ENCODE measurements at regions not wholly inside any gene's neighbourhood (a gene's known extent, or its start where the extent isn't known, plus 50 kb on each side); places are given as distances from the start of the nearest gene placed in this dataset.
"Not testable (repeated sequence)": the region's sequence is repeated elsewhere in the genome, so short reads cannot be mapped to it uniquely, and the experiment has no call there.

DNA sequence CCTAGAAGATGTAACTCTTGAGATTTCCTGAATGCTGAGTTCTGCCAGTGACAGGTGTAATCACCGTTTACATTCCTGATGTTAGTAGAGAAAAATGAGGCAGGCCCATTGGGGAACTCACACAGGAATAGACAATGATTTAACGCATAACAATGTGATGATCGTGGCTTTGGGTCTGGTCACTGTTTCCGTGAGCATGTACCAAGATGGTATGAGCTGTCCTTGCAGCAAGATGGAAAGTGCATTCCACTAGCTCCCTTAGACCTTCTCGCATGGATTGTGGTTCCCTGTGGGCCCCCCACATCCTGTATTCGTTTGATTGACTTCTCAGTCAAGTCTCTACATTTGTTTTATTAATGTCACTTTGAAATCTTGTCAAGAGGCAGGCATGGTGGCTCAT lies 124.0 kb upstream of the DAP start:
- no peak overlapping the region for H3K4me2 ChIP-seq (ENCODE audit: low read length)
- BruUV-seq (replicated peaks), result no TSS peak
- no peaks in the 10 kb centered on the region for H3K9me3 ChIP-seq (ENCODE audit: low read length)
- ChIA-PET POLR2A (interaction anchor here (0.5 to 0.7 kb wide), 2 partner anchors 1520 to 1826 kb away, joined by 3 to 5 read pairs; no protein-coding TSS in a partner anchor), CTCF (ENCODE audit: unreplicated experiment) (no interaction called here)
- H2AFZ ChIP-seq (ENCODE audit: low read length), result no peak overlapping the region
- no peaks in the 10 kb centered on the region for H3K36me3 ChIP-seq (ENCODE audit: insufficient read depth, low read length)
- intact Hi-C loops (cut with micrococcal nuclease; ENCODE audit: unreplicated experiment), result no loop called here
- no peaks in the 10 kb centered on the region for H3K9me2 ChIP-seq (ENCODE audit: insufficient read depth, low read length)
- no peaks in the 10 kb centered on the region for H4K20me1 ChIP-seq (ENCODE audit: insufficient read depth, low read length)
- H3K27ac ChIP-seq (ENCODE audit: low read depth, low read length, poor library complexity, severe bottlenecking), result no peak overlapping the region
- TF ChIP-seq, protein P1, sequence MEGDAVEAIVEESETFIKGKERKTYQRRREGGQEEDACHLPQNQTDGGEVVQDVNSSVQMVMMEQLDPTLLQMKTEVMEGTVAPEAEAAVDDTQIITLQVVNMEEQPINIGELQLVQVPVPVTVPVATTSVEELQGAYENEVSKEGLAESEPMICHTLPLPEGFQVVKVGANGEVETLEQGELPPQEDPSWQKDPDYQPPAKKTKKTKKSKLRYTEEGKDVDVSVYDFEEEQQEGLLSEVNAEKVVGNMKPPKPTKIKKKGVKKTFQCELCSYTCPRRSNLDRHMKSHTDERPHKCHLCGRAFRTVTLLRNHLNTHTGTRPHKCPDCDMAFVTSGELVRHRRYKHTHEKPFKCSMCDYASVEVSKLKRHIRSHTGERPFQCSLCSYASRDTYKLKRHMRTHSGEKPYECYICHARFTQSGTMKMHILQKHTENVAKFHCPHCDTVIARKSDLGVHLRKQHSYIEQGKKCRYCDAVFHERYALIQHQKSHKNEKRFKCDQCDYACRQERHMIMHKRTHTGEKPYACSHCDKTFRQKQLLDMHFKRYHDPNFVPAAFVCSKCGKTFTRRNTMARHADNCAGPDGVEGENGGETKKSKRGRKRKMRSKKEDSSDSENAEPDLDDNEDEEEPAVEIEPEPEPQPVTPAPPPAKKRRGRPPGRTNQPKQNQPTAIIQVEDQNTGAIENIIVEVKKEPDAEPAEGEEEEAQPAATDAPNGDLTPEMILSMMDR (conservative IDR thresholded peaks at IDR 0.05; ENCODE audit: low read length), result no peak
- TF ChIP-seq EZH2phosphoT487 (IDR thresholded peaks at IDR 0.05; ENCODE audit: borderline replicate concordance, low read depth, low read length), result no peak
- H3K4me3 ChIP-seq (ENCODE audit: low read depth, low read length, poor library complexity, severe bottlenecking), result no peak overlapping the region
- no peaks in the 10 kb centered on the region for H3K4me1 ChIP-seq (ENCODE audit: insufficient read depth, low read length, poor library complexity, severe bottlenecking)
- no peak for DNase-seq (ENCODE audit: low spot score)
- no peaks in the 10 kb centered on the region for H3K79me2 ChIP-seq (ENCODE audit: insufficient read depth, low read depth, low read length)

DNA sequence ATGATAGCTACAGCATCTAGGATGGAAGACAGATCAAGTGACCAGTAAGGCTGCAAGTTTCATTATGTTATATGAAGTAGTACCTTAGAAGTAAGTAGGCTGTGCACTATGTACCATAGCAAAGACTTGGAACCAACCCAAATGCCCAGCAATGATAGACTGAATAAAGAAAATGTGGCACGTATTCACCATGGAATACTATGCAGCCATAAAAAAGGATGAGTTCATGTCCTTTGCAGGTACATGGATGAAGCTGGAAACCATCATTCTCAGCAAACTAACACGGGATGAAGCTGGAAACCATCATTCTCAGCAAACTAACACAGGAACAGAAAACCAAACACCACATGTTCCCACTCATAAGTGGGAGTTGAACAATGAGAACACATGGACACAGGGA lies 122.9 kb upstream of the DAP start:
- not testable (repeated sequence) for DNase-seq (ENCODE audit: low spot score); H3K4me1 ChIP-seq (ENCODE audit: insufficient read depth, low read length, poor library complexity, severe bottlenecking)
- POLR2A ChIA-PET, result interaction anchor here (0.7 kb wide), 1 partner anchor 93 kb away, joined by 3 read pairs; no protein-coding TSS in a partner anchor

DNA sequence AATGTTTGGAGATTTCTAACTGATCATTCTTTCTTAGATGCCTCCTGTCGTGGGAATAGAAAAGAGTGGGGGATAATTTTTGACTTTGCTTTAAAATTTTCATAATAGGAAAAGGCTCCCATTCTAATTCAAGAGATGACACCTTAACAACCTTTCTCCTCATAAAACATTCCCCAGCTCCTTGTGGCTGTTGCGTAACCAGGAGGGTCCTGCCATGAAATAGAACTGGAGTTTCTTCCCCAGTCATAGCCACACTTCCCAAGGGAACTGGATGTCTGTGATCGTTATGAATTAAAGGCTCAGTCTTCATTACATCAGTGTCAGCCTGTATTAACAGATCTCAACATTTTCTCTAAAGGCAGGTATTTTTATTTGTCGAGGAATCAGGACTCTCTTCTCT lies 119.9 kb upstream of the DAP start:
- Histone ChIP-seq H3K4me1 (ENCODE audit: insufficient read depth, low read length, poor library complexity, severe bottlenecking) (no peaks in the 10 kb centered on the region), H3K79me2 (ENCODE audit: insufficient read depth, low read depth, low read length) (no peaks in the 10 kb centered on the region), H3K4me2 (ENCODE audit: low read length) (no peak overlapping the region), H3K27ac (ENCODE audit: low read depth, low read length, poor library complexity, severe bottlenecking) (no peak overlapping the region), H3K4me3 (ENCODE audit: low read depth, low read length, poor library complexity, severe bottlenecking) (no peak overlapping the region), H3K9me3 (ENCODE audit: low read length) (no peaks in the 10 kb centered on the region), H3K36me3 (ENCODE audit: insufficient read depth, low read length) (no peaks in the 10 kb centered on the region), H4K20me1 (ENCODE audit: insufficient read depth, low read length) (no peaks in the 10 kb centered on the region), H2AFZ (ENCODE audit: low read length) (no peak overlapping the region), H3K9me2 (ENCODE audit: insufficient read depth, low read length) (no peaks in the 10 kb centered on the region)
- no TSS peak for BruUV-seq (replicated peaks)
- DNase-seq (ENCODE audit: low spot score), result no peak
- ChIA-PET CTCF (ENCODE audit: unreplicated experiment) (no interaction called here), POLR2A (no interaction called here)
- intact Hi-C loops (cut with micrococcal nuclease; ENCODE audit: unreplicated experiment), result no loop called here
- TF ChIP-seq EZH2phosphoT487 (IDR thresholded peaks at IDR 0.05; ENCODE audit: borderline replicate concordance, low read depth, low read length), result no peak
- TF ChIP-seq, protein P1 (conservative IDR thresholded peaks at IDR 0.05; ENCODE audit: low read length), result no peak

More for the DNA sequence above, 122.9 kb upstream of the DAP start:
- H3K9me2 ChIP-seq (ENCODE audit: insufficient read depth, low read length); H3K4me3 ChIP-seq (ENCODE audit: low read depth, low read length, poor library complexity, severe bottlenecking); H3K9me3 ChIP-seq (ENCODE audit: low read length); H4K20me1 ChIP-seq (ENCODE audit: insufficient read depth, low read length); intact Hi-C loops (cut with micrococcal nuclease; ENCODE audit: unreplicated experiment); H3K36me3 ChIP-seq (ENCODE audit: insufficient read depth, low read length); H3K4me2 ChIP-seq (ENCODE audit: low read length); H2AFZ ChIP-seq (ENCODE audit: low read length); H3K27ac ChIP-seq (ENCODE audit: low read depth, low read length, poor library complexity, severe bottlenecking); H3K79me2 ChIP-seq (ENCODE audit: insufficient read depth, low read depth, low read length); BruUV-seq (replicated peaks); CTCF ChIA-PET (ENCODE audit: unreplicated experiment): not testable (repeated sequence)

DNA sequence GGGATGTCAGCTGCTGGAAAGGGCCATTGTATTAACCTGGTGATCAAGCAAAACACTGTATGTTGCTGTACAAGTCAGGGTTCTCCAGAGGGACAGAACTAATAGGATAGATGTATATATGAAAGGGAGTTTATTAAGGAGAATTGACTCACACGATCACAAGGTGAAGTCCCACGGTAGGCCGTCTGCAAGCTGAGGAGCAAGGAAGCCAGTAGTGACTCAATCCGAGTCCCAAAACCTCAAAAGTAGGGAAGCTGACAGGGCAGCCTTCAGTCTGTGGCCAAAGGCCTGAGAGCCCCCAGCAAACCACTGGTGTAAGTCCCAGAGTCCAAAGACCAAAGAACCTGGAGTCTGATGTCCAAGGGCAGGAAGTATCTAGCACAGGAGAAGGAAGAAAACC lies 116.0 kb upstream of the DAP start:
- BruUV-seq (replicated peaks); H3K4me3 ChIP-seq (ENCODE audit: low read depth, low read length, poor library complexity, severe bottlenecking); H3K9me3 ChIP-seq (ENCODE audit: low read length); H3K79me2 ChIP-seq (ENCODE audit: insufficient read depth, low read depth, low read length); H3K36me3 ChIP-seq (ENCODE audit: insufficient read depth, low read length); H4K20me1 ChIP-seq (ENCODE audit: insufficient read depth, low read length); DNase-seq (ENCODE audit: low spot score); H3K9me2 ChIP-seq (ENCODE audit: insufficient read depth, low read length); H2AFZ ChIP-seq (ENCODE audit: low read length); CTCF ChIA-PET (ENCODE audit: unreplicated experiment); intact Hi-C loops (cut with micrococcal nuclease; ENCODE audit: unreplicated experiment); H3K27ac ChIP-seq (ENCODE audit: low read depth, low read length, poor library complexity, severe bottlenecking); H3K4me1 ChIP-seq (ENCODE audit: insufficient read depth, low read length, poor library complexity, severe bottlenecking); H3K4me2 ChIP-seq (ENCODE audit: low read length): not testable (repeated sequence)
- POLR2A ChIA-PET, result interaction anchor here (1.6 kb wide), 1 partner anchor 9 kb away, joined by 3 read pairs; no protein-coding TSS in a partner anchor
